Dermis microvascular lymphatic vessel endothelial cell (primary cell): ENCODE measurements at regions not wholly inside any gene's neighbourhood (a gene's known extent, or its start where the extent isn't known, plus 50 kb on each side); places are given as distances from the start of the nearest gene placed in this dataset.
"Not testable (repeated sequence)": the region's sequence is repeated elsewhere in the genome, so short reads cannot be mapped to it uniquely, and the experiment has no call there.

Experiments
- DNase-seq, 2 donors: peaks; one replicate each; pipeline versions ENCODE4 v3.0.0 to v3.0.0-alpha.2; 2010; ENCODE audit warnings: low read depth in 2 of 2

- DNase-seq = no peak
Measured at GRCh38 chr3:151555523-151555922, 94.7 kb upstream of the IGSF10 start.

DNA sequence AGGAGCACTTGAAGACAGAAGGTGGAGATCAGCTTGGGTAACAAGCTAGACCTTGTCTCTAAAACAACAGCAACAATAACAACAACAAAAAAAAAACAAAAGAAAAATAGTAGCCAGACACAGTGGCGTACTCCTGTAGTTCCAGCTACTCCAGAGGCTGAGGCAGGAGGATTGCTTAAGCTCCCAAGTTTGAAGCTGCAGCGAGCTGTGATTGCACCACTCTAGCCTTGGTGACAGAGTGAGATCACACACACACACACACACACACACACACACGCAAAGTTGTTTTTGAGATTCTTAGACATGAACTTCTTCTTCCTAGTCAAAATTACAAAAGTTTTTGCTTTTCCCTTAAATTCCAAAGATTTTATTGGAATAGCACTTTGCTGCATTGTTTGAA, 93.0 kb upstream of the IGSF10 start:
- DNase-seq = no peak

- DNase-seq = no peak
Measured at GRCh38 chr3:151552589-151552988, 91.7 kb upstream of the IGSF10 start.

GRCh38 chr3:151550642-151551041, 89.8 kb upstream of the IGSF10 start:
- DNase-seq = no peak

GRCh38 chr3:151550025-151550618, 89.3 kb upstream of the IGSF10 start:
- DNase-seq = no peak

DNA sequence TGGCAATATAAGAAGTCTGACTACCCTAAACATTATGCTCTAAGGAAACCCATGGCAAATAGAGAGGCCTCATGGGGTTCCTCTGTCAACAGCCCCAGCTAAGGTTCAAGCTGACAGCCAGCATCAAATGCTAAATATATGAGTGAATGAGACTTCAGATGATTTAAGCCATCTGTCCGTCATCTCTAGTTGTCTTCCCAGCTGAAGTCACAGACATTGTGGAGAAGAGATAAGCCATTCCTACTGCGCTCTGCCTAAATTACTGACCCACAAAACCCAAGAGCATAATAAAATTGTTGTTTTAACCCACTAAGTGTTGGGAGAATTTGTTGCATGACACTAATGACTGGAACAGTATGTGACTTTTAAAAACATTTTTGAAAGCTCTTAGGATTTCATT, 87.3 kb upstream of the IGSF10 start:
- DNase-seq = no peak

GRCh38 chr3:151544164-151544548, 83.3 kb upstream of the IGSF10 start:
- DNase-seq = no peak

GRCh38 chr3:151541178-151541577, 80.3 kb upstream of the IGSF10 start:
- no peak for DNase-seq

DNA sequence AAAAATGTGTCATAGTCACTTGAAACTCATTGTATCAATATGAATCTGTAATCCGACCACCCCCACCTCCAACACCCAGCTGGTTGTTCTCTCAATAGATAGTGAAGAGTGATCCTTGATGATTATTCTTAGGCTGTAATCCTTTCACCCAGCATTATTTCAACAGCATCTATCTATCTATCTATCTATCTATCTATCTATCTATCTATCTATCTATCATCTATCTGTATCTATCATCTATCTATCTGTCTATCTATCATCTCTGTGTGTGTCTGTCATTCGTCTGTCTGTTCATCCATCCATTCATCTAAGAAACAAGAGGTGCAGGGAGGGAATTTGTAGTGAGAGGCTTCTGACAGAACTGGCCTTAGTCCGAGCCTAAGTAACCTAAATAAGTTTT, 78.7 kb upstream of the IGSF10 start:
- no peak for DNase-seq

GRCh38 chr3:151538456-151539393, 77.9 kb upstream of the IGSF10 start:
- DNase-seq = no peak

DNA sequence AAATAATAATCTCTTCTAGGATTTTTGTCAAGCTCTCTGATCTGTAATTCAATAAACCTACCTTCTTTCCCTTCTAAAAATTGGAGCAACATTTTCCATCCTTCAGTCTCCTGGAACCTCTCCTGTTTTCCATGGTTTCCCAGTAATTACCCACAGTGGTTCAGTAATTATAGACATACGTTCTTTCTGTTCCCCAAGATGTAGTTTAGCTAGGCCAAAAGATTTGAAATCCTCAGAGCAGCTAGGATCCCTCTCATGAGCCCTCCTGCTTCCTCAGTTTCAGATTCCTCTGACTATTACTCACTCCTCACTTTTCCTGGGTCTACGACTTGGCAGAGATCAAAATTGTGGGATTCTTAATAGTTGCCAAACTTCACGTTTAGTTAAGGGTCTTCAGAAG, 76.9 kb upstream of the IGSF10 start:
- DNase-seq = no peak

DNA sequence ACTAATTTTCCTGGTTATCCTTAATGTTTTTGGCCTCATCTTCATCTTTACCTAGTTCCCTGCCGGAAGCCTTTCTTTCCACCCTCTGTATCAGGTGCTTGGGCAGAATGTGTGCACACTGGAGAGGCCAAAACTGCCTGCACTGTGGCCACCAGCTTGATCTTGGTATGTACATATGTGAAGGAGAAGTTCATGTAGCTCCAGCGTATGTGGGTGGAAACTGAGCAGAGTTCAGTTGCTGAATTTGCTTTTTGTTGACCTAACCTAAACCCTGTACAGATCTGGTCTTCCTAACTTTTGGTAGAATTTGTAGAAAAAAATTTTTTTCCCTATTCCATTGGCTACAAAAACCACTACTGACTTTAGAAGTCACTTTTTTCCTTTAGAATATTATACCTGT, 65.9 kb upstream of the IGSF10 start:
- no peak for DNase-seq

GRCh38 chr3:151520105-151520504, 59.2 kb upstream of the IGSF10 start:
- DNase-seq = no peak

DNA sequence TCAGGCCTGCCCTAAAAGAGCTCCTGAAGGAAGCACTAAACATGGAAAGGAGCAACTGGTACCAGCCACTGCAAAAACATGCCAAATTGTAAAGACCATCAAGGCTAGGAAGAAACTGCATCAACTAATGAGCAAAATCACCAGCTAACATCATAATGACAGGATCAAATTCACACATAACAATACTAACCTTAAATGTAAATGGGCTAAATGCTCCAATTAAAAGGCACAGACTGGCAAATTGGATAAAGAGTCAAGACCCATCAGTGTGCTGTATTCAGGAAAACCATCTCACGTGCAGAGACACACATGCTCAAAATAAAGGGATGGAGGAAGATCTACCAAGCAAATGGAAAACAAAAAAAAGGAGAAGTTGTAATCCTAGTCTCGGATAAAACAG, 50.6 kb upstream of the IGSF10 start:
- not testable (repeated sequence) for DNase-seq
